ENCODE measurements at regions not wholly inside any gene's neighbourhood (a gene's known extent, or its start where the extent isn't known, plus 50 kb on each side); places are given as distances from the start of the nearest gene placed in this dataset.

DNA sequence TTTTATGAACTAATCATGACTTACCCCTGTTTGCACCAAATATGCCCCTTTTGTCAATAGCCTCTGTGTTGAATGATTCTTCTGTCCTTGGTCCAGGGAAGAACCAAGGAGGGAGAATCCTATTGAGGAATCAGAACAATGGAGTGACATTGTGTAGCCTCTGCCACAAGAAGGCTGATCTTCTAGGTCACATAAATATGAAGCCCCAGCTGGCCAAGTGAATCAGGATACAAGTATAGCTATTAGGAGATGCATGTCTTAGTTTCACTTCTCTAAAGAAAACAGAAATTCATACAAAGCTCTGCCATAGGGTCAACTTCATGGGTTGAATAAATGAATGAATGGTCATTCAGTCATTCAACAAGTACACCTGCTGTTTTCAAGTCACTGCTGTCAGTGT, 118.2 kb upstream of the BLID start:
- DNase-seq (ENCODE audit: low read depth): no peak

DNA sequence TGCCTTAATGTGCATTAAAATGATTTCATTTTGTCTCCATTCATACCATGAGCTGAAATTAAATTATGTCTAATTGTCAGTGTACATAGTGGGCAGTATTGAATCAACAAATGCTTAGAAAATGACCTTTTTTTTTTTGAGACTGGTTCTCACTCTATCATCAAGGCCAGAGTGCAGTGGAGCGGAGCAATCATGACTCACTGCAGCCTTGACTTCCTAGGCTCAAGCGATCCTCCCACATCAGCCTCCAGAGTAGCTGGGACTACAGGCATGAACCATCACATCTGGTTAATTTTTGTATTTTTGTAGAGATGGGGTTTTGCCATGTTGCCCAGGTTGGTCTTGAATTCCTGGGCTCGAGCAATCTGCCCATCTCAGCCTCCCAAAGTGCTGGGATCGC, 117.0 kb upstream of the BLID start:
- DNase-seq (ENCODE audit: low read depth): peak; percentile 75

DNA sequence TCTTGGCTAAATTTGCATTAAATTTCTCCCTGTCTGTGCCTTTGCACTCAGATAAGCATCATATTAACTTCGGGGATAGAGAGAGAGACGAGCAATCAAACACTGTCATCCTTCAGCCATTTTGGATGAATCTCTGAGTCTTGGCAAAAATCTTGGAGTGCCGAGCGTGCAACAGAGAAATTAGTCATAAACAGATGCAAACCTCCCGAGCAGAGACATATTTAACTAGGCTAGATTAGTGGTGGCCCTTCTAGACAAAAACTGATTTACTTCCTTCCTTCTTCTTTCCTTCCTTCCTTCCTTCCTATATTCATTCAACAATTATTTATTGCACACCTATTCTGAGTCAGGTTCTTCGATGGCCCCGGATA, 114.4 kb upstream of the BLID start:
- DNase-seq (ENCODE audit: low read depth): peak; percentile 83

DNA sequence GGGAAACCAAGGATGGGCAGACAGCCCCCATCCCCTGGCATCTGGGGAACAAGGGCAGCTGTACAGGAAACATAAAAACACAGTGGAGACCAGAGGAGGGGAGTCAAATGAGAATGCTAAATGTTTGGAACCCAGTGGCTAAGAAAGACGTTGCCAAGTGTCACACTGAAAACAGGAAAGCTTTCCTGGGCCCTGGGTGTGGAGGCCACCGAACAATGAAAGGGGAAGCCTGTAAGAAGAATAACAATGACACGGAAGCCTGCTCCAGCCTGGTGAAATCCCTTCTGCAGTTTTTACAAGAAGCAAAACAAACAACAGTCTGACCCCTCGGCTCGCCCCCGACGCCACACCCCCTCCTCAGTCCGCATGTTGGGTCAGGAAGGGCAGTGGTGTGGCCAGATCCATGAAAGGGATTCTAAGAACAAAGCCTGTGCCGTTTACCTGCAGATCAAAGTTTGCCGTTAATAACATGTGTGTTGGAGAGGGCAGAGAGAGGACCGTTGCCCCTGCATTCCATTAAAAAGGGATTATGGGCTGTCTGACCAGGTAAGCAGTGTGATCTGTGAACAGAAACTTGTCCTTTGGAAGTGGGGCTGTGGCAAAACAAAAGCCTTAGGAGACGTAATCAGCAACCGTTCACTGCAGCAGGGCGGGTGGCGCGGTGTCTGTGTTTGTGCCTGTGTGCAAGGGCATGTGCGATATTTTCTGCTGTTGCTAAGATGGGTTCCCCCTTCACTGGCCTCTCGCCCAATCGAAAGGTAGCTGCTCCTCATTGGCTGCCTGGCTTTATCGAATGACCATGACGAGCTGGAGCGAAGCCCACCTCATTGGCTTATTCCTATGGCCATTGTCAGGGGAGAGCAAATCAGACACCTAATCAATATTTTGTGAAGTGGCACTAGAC, 113.7 kb upstream of the BLID start:
- DNase-seq (ENCODE audit: low read depth): peak; percentile 45

DNA sequence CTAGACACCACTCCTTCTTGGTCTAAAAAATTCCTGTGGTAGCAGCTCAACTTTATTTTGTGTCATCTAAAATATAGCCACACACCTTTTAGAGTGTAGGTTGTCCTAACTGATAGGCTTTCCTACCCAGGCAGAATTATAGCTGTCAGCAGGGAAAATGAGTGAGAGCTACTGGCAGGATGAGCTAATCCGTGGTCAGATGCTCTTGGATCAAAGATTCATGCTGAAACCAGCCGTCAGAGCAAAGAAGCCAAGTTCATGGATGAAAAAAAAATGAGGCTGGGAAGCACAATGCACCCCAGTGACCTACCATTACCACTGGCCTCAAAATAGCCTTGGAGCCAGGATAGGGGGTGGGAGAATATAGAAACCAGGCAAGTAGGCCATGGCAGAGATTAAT, 113.1 kb upstream of the BLID start:
- peak; percentile 89 for DNase-seq (ENCODE audit: low read depth)

DNA sequence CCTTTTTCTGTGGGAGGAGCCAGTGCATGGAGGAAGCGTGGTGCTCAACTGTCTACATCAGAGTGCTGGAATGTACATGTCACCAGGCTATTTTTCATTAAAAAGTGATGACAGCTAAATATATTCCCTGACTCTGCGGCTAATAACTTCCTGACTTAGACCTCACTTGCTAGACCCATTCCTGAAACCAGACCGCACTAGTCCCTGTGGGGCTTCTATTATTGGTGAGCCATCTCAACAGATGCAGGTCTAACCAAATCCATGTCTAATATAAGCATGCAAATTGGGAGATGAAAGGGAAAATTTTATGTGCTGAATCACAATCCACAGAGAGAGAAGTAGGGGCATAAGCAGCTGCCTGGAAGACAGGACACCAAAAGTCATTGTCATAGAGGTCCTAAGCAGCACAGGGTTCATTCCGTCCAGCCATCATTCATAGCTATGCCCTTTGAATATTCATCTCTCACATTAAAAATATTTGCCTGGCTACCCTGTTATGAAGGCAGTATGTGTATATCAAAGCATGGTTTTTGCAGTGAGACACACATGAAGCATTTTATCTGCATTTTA, 110.9 kb upstream of the BLID start:
- DNase-seq (ENCODE audit: low read depth): peak; percentile 96

DNA sequence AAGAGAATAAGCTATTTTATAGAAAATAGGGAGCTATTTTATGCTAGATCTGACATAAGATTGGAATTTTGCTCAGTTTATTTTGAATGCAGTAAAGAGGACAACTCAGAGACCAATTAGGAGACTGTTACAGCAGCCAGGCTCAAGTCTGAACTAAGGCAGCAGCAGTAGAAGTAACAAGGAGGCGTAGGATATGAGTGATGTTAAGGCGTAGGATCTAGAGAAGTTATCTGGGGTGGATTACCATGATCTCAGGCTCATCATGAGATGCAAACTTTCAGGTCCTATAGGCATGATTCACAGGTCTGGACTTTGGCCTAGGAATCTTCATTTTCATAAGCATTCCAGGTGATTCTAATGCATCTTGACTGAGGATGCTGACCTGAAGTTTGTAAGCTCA, 108.9 kb upstream of the BLID start:
- no peak for DNase-seq (ENCODE audit: low read depth)

DNA sequence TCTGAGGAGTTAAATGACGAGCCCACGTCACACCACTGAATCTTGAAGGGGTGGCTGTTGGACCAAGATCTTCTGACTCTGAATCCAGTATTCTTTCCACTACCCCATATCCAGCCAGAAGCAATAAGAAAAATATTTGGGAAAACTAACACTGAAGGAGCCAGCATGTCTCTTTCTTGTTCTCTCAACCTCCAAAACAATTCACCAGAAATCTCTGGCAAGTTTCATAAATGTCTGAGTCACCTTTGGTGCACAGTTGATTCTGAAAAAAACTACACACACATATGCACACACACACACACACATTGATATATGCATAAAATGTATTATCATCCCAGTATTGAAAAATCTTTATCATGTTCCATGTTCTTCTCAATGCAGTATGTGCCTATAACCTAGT, 104.3 kb upstream of the BLID start:
- no peak for DNase-seq (ENCODE audit: low read depth)

DNA sequence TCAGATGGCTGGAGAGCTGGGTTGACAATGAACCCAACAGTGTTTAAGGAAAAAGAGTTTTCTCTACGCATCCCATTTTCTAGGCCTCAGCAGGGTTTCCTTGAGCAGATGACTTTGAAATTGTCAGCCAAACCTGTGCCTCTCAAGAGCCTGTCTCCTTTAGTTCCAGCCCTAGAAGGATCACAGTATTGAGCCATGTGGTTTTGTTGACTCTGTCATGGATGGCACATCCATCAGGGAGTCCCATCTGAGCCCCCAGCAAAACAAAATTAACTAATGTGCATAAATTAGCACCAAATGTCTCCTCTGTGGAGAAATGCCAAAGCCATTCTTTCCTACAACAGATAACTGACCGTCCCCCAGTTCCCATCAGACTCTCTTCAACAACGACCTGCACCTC, 103.8 kb upstream of the BLID start:
- no peak for DNase-seq (ENCODE audit: low read depth)

DNA sequence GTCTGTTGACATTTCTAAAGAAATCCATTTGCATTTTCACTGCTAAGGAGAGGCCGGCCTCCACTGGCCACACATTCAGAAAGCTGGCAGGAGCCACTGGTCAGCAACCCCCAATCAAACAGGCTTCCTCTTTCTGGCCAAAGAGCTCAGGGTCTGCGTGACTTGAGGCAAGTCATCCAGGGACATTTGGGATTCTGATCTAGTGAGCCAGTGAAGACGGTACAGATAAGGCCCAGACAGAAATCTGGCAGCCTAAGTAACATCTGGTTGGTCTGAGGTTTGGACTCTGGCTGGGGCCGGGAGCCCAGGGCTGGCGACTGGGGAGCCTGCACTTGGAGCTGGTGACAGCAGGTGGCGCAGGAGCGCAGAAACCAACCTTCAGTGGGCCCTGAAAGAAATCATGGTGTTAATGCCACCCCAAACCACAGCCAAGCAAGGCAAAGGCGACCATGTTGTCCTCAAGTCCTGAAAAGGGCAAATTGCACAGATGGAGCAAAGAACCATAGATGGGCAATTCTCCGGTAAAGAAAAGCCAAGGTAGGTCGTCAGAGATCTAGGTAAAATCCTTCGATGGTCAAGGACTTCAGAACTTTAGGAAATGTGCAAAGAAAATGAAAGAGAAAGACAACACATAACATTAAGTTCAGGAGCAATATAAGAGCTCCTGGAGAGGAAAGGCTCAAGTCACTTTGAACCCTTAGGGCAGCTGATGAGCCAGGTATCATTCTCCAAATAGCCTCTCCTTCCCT, 99.4 kb upstream of the BLID start:
- peak; percentile 99 for DNase-seq (ENCODE audit: low read depth)

DNA sequence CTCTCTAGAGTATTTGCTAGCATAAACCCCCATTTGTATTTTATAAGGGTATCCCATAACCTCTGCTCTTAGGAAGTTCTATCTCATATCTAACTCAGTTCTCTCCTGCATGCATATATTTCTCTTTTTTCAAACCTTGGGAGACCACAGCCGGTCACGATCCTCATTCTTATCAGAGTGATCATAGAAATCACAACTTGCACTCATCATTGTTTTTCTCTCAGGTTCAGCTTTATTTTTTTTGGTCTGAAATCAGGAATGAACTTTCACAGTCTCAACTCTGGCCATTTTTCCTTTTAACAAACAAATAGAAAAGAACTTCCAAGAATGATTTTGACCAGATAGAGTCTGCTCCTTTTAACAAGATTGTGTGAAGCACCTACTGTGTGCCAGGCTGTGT, 98.6 kb upstream of the BLID start:
- DNase-seq (ENCODE audit: low read depth): peak; percentile 44

DNA sequence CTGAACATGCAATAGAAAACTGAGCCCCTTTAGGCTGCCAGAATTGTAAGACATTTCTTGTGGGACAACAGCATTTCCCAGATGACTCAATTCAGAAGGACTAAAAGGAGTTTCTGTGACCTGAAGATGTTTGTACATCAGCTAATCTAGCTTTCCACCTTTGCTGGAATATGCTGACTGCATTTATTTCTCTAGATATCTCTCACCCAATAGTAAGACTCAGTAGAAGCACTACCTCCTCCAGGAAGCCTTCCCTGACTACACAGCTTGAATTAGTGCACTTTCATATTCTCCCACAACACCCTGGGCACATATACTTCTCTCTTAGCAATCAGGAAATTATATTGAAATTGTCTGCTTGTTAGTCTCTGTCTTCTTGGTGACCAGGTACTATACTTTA, 98.1 kb upstream of the BLID start:
- no peak for DNase-seq (ENCODE audit: low read depth)

DNA sequence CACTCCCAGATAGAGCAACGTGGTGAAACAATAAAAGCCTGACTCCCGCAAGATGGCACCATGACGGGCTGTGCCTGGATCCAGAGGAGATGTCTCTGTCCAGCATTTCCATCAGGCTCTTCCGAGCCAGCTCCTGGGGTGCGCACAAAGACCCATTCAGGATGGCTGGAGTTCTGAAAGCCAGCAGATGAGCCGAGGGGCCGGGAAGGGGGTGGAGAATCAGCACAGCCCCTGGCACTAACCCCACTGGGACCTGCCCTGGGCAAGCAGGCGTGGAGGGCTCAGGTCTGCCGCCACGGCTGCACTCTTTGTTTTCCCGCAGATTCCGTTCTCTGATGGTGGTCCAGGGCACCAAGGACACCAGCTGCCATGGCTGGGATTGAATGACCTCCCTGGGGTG, 97.2 kb upstream of the BLID start:
- no peak for DNase-seq (ENCODE audit: low read depth)

DNA sequence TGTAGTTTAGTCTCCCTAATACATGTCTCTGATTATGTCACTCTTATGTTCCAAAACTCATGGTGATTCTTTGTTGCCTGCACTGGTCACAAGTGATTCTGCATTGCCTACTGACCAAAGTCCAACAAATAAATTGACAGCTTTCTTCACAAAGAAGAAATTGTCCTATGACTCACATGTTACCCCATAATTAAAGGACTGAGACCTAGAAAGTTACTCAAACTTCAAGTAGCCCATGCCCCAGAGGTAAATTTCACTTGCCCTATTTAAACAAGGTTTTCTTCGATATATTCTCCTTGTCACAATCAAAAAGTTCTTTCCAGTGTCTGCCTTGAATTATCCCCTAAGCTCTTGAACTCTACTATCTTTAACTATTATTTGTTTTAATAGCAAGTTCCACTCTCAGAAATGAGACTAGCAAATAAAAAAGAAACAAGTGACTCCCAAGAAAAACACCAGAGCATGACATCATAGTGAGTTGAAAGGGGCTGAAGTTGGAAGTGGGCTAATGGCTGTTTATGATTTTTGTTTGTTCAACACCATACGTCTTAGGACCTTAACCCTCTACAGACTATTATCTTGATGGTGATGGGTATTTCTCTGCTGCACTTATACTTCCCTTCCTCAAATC, 94.5 kb upstream of the BLID start:
- no peak for DNase-seq (ENCODE audit: low read depth)

DNA sequence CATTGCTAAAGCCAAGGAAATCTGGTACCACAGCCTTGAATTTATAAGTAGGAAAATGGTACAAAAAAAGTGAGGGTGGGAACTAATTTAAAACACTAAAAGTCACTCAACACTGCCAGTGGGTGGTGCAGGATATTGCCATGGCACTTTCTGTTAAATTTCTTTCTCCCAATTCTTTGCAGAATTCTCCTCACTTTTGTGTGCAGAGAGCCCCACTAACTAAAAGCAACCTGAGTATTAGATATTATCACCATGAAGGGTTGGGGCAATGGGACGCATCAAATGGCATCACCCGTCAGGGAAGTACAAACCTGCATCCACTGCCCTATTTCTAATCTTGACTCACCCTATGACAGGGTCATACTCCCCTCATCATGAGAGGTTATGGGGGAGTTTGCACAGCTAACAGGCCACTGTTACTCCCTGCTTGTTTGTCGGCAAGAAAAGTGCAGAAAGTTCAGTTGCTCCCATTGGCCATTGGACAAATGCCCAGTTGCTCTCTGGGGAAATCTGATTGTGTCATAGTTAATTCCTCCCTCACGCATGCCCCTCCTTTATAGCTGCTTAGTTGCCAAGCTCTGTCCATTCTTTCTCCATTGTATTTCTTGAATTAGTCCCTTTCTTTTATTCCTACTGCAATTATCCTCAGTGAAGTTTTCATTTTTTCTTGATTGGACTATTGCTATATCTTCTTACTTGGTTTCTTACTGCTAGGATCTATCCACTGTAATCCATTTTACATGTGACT, 93.8 kb upstream of the BLID start:
- peak; percentile 92 for DNase-seq (ENCODE audit: low read depth)

DNA sequence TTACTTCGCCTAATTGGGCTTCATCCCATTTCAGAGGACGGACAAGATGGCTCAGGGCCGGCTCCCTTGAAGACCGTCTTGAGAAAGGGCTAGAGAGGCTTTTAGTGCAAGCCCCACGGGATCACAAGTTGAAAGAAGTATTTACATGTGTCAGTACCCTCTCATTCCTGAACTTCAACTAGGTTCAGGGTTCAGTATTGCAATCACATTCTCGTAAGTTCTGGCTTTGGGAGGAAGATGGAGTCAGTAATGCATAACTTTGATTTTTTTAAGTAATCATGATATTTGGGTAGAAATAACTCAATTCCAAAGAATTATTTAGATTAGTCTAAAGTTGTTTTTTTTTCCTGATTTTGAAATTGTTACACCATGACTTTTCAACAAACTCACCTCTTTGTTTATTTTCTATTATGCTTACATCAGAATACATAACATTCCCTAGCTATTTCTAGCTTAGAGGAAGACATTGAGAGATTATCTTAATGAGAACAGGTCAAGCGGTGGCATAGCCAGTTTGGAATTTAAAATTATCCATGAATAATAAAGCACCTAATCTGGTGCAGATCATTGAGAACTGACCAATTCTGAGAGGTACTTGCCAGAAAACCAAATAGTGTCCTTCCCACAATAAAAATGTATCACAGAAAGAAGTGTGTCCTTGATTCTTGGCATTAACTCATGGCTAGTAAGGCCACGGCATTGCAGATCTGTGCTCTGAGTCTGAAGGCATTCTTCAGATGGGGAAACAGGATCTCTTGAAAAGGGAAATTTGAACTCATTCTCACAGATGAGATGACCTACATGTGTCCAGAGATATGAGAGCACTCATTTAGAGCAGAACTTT, 92.1 kb upstream of the BLID start:
- no peak for DNase-seq (ENCODE audit: low read depth)

DNA sequence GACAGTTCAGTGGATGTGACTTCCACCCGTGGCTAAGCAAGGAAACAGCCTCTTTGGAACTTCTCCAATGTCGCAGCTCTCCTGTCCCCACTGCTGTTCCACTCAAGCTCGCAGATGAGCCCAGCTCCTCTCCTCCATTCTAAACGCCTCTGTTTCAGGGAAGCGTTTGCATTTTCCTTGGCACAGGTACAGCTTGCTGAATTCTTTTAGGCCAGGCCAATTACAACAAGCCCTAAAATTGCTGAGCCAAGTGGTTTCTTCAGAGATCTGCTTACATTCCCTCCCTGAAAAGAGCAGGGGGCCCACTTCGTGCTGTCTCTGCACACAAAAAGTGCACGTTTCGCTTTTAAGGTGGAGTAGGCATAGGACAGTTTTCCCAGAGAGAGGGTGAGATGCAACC, 91.5 kb upstream of the BLID start:
- DNase-seq (ENCODE audit: low read depth): no peak

DNA sequence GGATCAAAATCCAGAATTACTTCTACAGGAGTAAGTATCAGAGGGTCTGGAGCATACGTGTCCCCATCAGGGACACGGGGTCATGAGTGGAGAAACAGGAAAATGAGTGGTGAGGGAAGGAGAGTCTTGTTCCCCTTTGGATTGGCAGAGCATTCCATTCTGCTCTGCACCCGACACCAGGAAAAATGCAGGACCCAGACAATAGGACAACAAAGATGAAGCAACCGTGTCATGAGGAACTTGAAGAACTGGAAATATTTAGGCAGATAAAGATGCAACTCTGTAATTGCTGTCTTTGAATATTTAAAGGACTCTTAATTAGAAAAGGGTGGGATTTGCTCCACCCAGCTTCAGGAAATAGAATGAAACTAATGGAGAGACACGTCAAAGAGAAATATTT, 89.0 kb upstream of the BLID start:
- no peak for DNase-seq (ENCODE audit: low read depth)

DNA sequence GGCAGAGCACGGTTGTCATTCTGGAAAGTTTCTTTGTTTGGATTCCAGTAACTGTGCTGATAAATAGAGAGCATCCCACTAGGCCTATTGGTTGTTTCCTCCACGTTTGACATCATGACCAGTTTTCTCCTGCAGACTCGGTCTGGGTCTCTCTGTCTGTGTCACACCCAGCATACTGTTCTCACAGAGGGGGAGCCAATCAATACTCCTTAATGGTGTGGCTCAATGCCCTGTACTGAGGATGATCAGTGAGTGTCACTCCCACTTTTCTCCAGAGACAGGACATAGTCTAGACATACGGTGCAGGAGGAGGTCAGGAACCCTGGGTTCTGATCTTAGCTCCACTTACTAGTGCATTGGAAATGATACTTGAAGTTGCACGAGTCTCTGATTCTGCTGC, 88.2 kb upstream of the BLID start:
- DNase-seq (ENCODE audit: low read depth): no peak

DNA sequence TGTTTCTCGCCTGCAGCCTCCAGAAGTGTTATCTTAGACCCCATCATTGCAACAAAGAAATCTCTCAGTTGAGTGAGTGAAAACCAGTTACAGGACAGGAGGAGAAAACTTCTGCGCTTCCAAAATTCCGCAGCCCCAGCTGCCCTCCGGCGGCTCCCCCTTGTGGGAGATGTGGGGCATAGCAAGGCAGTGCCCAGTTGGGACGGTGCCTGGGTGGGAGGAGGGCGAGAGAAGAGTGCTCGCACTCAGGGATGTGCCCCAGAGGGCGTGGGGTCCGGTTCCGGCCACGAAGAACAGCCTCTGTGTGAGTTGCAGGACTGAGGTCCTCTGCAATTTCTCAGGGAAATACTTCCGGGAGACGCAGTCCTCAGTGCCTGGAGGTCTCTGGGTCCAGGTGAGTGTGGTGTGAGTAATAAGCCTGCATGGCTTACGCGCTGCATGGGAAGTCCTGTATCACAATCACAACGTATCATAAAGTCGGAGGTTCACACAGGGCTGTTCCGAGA, 87.0 kb upstream of the BLID start:
- peak; percentile 79 for DNase-seq (ENCODE audit: low read depth)

Measured in RPMI7951 (cell line).